ENCODE measurements at regions not wholly inside any gene's neighbourhood (a gene's known extent, or its start where the extent isn't known, plus 50 kb on each side); places are given as distances from the start of the nearest gene placed in this dataset.

DNA sequence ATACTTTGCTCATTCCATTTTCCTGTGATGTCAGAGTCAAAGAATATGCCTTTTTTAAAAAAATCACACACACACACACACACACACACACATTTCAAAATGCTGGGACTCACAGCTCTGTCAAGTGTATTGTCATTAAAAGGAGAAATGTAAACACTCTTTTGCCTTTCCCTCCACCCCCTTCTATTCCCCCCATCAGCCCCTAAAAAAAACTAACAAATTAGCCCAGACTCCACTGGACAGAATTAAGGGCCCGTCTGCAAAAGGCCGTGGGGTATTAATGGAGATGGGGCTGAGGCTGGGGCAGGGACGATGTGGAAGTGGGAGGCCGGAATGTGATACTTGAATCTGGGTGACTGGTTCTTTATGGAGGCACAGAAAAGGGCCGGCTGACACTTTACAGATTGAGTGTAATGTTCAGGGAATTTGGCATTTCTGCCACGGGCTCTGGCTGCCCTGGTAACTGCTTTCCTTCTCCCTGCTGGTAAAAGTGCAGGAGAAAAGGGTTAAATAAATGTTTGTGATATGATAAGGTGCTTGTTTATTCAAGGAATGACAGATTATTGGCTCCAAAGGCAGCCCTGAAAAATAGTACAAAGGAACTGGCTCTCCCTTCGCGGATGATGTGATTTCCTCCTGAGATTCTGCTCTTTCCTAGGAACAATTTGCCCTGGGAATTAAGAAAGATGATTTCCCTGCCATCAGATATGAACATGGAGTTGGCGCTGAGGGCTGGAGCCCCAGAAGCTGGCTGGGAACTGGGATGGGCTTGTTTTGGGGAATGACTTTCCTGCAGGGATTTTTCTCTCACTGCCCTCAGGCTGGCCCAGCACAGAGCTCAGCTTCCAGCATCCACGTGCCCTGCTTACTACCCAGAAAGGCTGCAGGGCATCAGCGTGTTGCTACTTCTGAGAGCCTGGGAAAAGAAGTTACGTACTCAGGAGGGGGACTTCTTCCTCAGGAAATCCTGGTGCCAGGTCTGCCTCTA, 52.8 kb upstream of the CTAGE1 start:
- TF ChIP-seq, protein P1, sequence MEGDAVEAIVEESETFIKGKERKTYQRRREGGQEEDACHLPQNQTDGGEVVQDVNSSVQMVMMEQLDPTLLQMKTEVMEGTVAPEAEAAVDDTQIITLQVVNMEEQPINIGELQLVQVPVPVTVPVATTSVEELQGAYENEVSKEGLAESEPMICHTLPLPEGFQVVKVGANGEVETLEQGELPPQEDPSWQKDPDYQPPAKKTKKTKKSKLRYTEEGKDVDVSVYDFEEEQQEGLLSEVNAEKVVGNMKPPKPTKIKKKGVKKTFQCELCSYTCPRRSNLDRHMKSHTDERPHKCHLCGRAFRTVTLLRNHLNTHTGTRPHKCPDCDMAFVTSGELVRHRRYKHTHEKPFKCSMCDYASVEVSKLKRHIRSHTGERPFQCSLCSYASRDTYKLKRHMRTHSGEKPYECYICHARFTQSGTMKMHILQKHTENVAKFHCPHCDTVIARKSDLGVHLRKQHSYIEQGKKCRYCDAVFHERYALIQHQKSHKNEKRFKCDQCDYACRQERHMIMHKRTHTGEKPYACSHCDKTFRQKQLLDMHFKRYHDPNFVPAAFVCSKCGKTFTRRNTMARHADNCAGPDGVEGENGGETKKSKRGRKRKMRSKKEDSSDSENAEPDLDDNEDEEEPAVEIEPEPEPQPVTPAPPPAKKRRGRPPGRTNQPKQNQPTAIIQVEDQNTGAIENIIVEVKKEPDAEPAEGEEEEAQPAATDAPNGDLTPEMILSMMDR (IDR thresholded peaks at IDR 0.05; ENCODE audit: low read depth, low read length, poor library complexity, severe bottlenecking), result no peak
- no peak for TF ChIP-seq EZH2phosphoT487 (IDR thresholded peaks at IDR 0.05; ENCODE audit: borderline replicate concordance, low read length)

Data from DOHH2 (cell line).